NB4 (cell line): ENCODE measurements at regions not wholly inside any gene's neighbourhood (a gene's known extent, or its start where the extent isn't known, plus 50 kb on each side); places are given as distances from the start of the nearest gene placed in this dataset.

ENCODE experiments used
- DNase-seq: peaks from one replicate; pipeline ENCODE4 v3.0.0; 2010; ENCODE audit warnings: low read depth
- H3K4me3 ChIP-seq: one replicate; pipeline ENCODE4 v1.5.1; 2011; ENCODE audit warnings: mild to moderate bottlenecking, low read depth, low read length, moderate library complexity
- CTCF ChIP-seq: IDR thresholded peaks from one replicate; pipeline ENCODE4 v1.5.1; 2012; ENCODE audit warnings: low read depth, low read length
- MAX ChIP-seq: IDR thresholded peaks from 2 replicates; pipeline ENCODE4 v1.6.1; 2011; ENCODE audit warnings: low read depth, low read length
- MYC ChIP-seq: IDR thresholded peaks from 2 replicates; pipeline ENCODE4 v1.6.1; 2011; ENCODE audit warnings: low read depth, low read length
- POLR2A ChIP-seq: IDR thresholded peaks from 2 replicates; pipeline ENCODE4 v1.6.1; 2011; ENCODE audit warnings: mild to moderate bottlenecking; ENCODE audit not compliant: insufficient read length; ENCODE audit errors: extremely low read depth

GRCh38 chr3:116579840-116580239, 129.7 kb upstream of the TUSC7 start:
- no peak overlapping the region for H3K4me3 ChIP-seq
- DNase-seq, result peak; percentile 9

GRCh38 chr3:116586285-116586944, 123.2 kb upstream of the TUSC7 start:
- TF ChIP-seq POLR2A (no peak), CTCF (no peak), MYC (no peak), MAX (no peak)
- no peak for DNase-seq
- H3K4me3 ChIP-seq, result no peak overlapping the region

More at GRCh38 chr3:116579840-116580239, 129.7 kb upstream of the TUSC7 start:
- no peak for TF ChIP-seq CTCF
- TF ChIP-seq POLR2A, result no peak
- no peak for TF ChIP-seq MAX
- TF ChIP-seq MYC, result no peak

- no peak for DNase-seq
- TF ChIP-seq CTCF (no peak), MYC (no peak), MAX (no peak)
- H3K4me3 ChIP-seq, result no peak overlapping the region
Observed at GRCh38 chr3:116591236-116591635, 118.3 kb upstream of the TUSC7 start.

GRCh38 chr3:116601206-116601605, 108.4 kb upstream of the TUSC7 start:
- DNase-seq, result no peak
- no peak overlapping the region for H3K4me3 ChIP-seq
- TF ChIP-seq POLR2A (no peak), CTCF (no peak), MYC (no peak), MAX (no peak)

GRCh38 chr3:116607205-116607604, 102.4 kb upstream of the TUSC7 start:
- no peak for DNase-seq
- no peak overlapping the region for H3K4me3 ChIP-seq
- no peak for TF ChIP-seq CTCF
- TF ChIP-seq POLR2A, result no peak
- no peak for TF ChIP-seq MAX
- TF ChIP-seq MYC, result no peak
